ENCODE measurements at regions not wholly inside any gene's neighbourhood (a gene's known extent, or its start where the extent isn't known, plus 50 kb on each side); places are given as distances from the start of the nearest gene placed in this dataset.

DNA sequence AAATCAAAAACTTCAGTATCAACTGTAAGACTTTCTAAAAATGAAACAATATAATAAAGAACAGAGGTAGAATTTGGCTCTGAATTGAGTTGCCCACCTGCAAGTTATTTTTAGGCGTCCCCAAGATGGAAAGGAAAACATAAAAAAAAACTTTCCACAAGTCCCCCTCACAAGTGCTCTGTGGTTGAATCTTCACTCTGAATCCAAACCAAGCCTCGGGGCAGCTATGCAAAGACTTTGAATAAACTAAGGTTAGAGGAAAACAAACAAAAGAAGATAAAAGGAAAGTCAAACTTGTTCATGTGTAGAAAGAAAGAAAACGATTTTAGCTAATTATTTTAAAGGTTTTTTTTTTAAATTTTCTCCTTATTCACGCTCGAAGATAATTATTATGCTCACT lies 372.4 kb upstream of the SLIT2 start:
- TF ChIP-seq, protein P1, sequence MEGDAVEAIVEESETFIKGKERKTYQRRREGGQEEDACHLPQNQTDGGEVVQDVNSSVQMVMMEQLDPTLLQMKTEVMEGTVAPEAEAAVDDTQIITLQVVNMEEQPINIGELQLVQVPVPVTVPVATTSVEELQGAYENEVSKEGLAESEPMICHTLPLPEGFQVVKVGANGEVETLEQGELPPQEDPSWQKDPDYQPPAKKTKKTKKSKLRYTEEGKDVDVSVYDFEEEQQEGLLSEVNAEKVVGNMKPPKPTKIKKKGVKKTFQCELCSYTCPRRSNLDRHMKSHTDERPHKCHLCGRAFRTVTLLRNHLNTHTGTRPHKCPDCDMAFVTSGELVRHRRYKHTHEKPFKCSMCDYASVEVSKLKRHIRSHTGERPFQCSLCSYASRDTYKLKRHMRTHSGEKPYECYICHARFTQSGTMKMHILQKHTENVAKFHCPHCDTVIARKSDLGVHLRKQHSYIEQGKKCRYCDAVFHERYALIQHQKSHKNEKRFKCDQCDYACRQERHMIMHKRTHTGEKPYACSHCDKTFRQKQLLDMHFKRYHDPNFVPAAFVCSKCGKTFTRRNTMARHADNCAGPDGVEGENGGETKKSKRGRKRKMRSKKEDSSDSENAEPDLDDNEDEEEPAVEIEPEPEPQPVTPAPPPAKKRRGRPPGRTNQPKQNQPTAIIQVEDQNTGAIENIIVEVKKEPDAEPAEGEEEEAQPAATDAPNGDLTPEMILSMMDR (IDR thresholded peaks at IDR 0.05; ENCODE audit: low read depth, low read length, poor library complexity, severe bottlenecking), result no peak
- TF ChIP-seq EZH2phosphoT487 (IDR thresholded peaks at IDR 0.05; ENCODE audit: borderline replicate concordance, low read length), result no peak

All from DOHH2 (cell line).